DMS79 treated with DMSO at 0.1 percent for 48 hours (cell line): ENCODE measurements at regions not wholly inside any gene's neighbourhood (a gene's known extent, or its start where the extent isn't known, plus 50 kb on each side); places are given as distances from the start of the nearest gene placed in this dataset.
"Not testable (repeated sequence)": the region's sequence is repeated elsewhere in the genome, so short reads cannot be mapped to it uniquely, and the experiment has no call there.

Source experiments
- DNase-seq: peaks from one replicate; lab custom pipeline; 2025; lab: John Stamatoyannopoulos, UW

- DNase-seq = not testable (repeated sequence)
These were observed 243.4 kb upstream of the PROK2 start for GRCh38 chr3:72028307-72028706.

- not testable (repeated sequence) for DNase-seq
These were observed 242.8 kb upstream of the PROK2 start for GRCh38 chr3:72027728-72028127.

- DNase-seq = no peak
These were observed 237.1 kb upstream of the PROK2 start for GRCh38 chr3:72022027-72022426.

GRCh38 chr3:72021531-72021930 lies 236.6 kb upstream of the PROK2 start:
- no peak for DNase-seq

- DNase-seq = no peak
These were observed 233.5 kb upstream of the PROK2 start for GRCh38 chr3:72018343-72018984.

GRCh38 chr3:72017935-72018334 lies 233.0 kb upstream of the PROK2 start:
- DNase-seq = no peak

- DNase-seq = no peak
These were observed 232.4 kb upstream of the PROK2 start for GRCh38 chr3:72017311-72017710.

- no peak for DNase-seq
These were observed 230.5 kb upstream of the PROK2 start for GRCh38 chr3:72015463-72015862.

GRCh38 chr3:72013084-72013483 lies 228.1 kb upstream of the PROK2 start:
- DNase-seq = no peak

GRCh38 chr3:72012363-72012762 lies 227.4 kb upstream of the PROK2 start:
- no peak for DNase-seq

- peak; percentile 0 for DNase-seq
These were observed 226.5 kb upstream of the PROK2 start for GRCh38 chr3:72011485-72011884.

GRCh38 chr3:72009851-72010443 lies 225.0 kb upstream of the PROK2 start:
- DNase-seq = no peak

- no peak for DNase-seq
These were observed 223.5 kb upstream of the PROK2 start for GRCh38 chr3:72008226-72008996.

GRCh38 chr3:72006631-72007556 lies 221.9 kb upstream of the PROK2 start:
- no peak for DNase-seq

GRCh38 chr3:72004749-72005292 lies 219.9 kb upstream of the PROK2 start:
- DNase-seq = no peak

- DNase-seq = no peak
These were observed 219.0 kb upstream of the PROK2 start for GRCh38 chr3:72003936-72004335.

- no peak for DNase-seq
These were observed 216.8 kb upstream of the PROK2 start for GRCh38 chr3:72001758-72002157.

GRCh38 chr3:71998995-71999673 lies 214.2 kb upstream of the PROK2 start:
- DNase-seq = no peak

GRCh38 chr3:71997066-71997653 lies 212.2 kb upstream of the PROK2 start:
- DNase-seq = no peak

GRCh38 chr3:71994906-71995305 lies 210.0 kb upstream of the PROK2 start:
- no peak for DNase-seq

GRCh38 chr3:71994203-71994602 lies 209.3 kb upstream of the PROK2 start:
- DNase-seq = no peak
